ENCODE measurements at regions not wholly inside any gene's neighbourhood (a gene's known extent, or its start where the extent isn't known, plus 50 kb on each side); places are given as distances from the start of the nearest gene placed in this dataset.

DNA sequence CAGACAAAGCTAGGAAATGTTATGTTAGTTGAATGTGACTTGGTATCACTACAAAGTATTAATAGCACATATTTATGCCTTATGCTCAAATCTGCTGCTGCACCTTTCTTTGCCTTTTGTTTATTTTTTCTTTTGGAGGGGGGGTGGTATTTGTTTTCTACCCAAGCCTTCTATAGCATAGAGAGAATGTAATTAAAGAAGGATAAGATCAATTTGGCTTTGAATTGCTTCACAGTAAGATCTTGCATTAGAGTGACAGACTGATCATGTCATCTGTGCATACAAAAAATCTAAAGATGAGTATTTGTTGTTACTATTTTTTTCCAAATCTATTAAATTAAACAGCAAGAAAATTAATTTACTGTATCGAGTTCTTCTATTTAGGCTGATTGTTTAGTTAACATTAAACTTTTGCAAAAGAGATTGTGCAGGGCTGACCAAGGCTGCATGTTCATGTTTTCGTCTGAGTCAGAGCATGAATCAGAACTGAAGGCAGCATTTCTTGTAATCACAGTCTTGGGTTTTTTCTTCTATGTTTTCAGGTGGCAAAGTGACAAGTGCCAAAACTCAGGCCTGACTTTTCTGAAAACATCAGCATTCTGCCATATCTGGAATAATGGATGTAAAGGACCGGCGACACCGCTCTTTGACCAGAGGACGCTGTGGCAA, 1007.1 kb upstream of the WWC1 start:
- no peak overlapping the region for H3K4me3 ChIP-seq
- WGBS, 2 donors, result 76 to 81% methylated on average over 6 of the region's 6 CpGs
- no peaks in the 10 kb centered on the region for H3K9me3 ChIP-seq
- H3K4me1 ChIP-seq, result no peaks in the 10 kb centered on the region
- no peaks in the 10 kb centered on the region for H3K36me3 ChIP-seq (replicated peaks in 1 of 2; ENCODE audit: insufficient read depth in 1 of 2, low read depth in 2 of 2)
- H3K27ac ChIP-seq, result no peak overlapping the region
- ATAC-seq (no peak), DNase-seq (no peak)
- TF ChIP-seq, protein P1, sequence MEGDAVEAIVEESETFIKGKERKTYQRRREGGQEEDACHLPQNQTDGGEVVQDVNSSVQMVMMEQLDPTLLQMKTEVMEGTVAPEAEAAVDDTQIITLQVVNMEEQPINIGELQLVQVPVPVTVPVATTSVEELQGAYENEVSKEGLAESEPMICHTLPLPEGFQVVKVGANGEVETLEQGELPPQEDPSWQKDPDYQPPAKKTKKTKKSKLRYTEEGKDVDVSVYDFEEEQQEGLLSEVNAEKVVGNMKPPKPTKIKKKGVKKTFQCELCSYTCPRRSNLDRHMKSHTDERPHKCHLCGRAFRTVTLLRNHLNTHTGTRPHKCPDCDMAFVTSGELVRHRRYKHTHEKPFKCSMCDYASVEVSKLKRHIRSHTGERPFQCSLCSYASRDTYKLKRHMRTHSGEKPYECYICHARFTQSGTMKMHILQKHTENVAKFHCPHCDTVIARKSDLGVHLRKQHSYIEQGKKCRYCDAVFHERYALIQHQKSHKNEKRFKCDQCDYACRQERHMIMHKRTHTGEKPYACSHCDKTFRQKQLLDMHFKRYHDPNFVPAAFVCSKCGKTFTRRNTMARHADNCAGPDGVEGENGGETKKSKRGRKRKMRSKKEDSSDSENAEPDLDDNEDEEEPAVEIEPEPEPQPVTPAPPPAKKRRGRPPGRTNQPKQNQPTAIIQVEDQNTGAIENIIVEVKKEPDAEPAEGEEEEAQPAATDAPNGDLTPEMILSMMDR (IDR thresholded peaks at IDR 0.05), result no peak
- TF ChIP-seq POLR2A (IDR thresholded peaks at IDR 0.05), result no peak
- no peaks in the 10 kb centered on the region for H3K27me3 ChIP-seq
- intact Hi-C loops (cut with DNase I), result no loop called here

GRCh38 chr5:167285591-167285990, 1005.9 kb upstream of the WWC1 start:
- Histone ChIP-seq H3K27ac (no peak overlapping the region), H3K4me1 (no peaks in the 10 kb centered on the region), H3K4me3 (no peak overlapping the region), H3K27me3 (no peaks in the 10 kb centered on the region), H3K36me3 (replicated peaks in 1 of 2; ENCODE audit: insufficient read depth in 1 of 2, low read depth in 2 of 2) (no peaks in the 10 kb centered on the region), H3K9me3 (no peaks in the 10 kb centered on the region)
- intact Hi-C loops (cut with DNase I), result no loop called here
- no peak for ATAC-seq
- TF ChIP-seq POLR2A (IDR thresholded peaks at IDR 0.05), result no peak
- TF ChIP-seq, protein P1 (IDR thresholded peaks at IDR 0.05), result no peak
- no peak for DNase-seq
- 53 to 70% methylated on average over 5 of the region's 5 CpGs for WGBS, 2 donors

DNA sequence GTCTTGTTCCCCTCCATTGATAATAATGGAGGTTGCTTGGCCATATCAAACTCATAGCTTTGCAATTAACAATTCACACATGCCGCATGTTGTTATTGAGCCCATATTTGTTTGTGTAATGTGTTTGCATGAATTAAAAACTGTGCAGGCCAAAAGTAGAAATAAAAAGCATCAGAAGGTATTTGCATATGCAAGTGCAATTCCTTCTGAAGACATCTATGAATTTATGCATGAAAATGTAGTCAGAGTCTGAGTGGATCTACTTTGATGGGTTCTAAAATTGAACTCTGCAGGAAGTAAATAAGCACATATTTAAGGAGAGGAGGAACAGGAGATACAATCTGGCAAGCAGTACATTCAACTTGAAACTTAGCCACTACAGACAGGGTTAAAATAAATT, 1004.6 kb upstream of the WWC1 start:
- DNase-seq, result no peak
- Histone ChIP-seq H3K4me3 (no peak overlapping the region), H3K4me1 (no peaks in the 10 kb centered on the region), H3K9me3 (no peaks in the 10 kb centered on the region), H3K36me3 (replicated peaks in 1 of 2; ENCODE audit: insufficient read depth in 1 of 2, low read depth in 2 of 2) (no peaks in the 10 kb centered on the region), H3K27me3 (no peaks in the 10 kb centered on the region), H3K27ac (no peak overlapping the region)
- intact Hi-C loops (cut with DNase I), result no loop called here
- TF ChIP-seq, protein P1 (IDR thresholded peaks at IDR 0.05), result no peak
- no peak for TF ChIP-seq POLR2A (IDR thresholded peaks at IDR 0.05)
- ATAC-seq, result no peak
- WGBS, 2 donors, result 96 to 100% methylated on average over 1 of the region's 1 CpG

DNA sequence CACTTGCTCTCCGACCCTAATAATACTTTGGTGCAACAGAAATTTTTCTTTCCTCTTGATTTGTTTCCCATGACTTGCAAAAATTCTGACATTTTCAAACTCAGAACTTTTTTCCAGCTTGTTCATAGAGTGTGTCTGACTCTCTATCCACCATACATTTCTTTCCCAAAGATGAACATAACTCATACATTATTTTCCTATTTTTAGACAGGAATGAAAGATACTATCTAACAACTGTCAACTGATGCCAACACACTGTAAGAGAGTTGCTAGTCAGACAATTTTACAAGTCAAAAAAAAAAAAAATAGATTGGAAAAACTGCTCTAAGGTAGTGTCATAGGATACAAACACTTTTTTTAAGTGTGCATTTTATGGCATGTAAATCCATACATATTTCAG, 1001.0 kb upstream of the WWC1 start:
- H3K9me3 ChIP-seq, result no peaks in the 10 kb centered on the region
- H3K4me3 ChIP-seq, result no peak overlapping the region
- no peak overlapping the region for H3K27ac ChIP-seq
- H3K4me1 ChIP-seq, result no peaks in the 10 kb centered on the region
- H3K36me3 ChIP-seq (replicated peaks in 1 of 2; ENCODE audit: insufficient read depth in 1 of 2, low read depth in 2 of 2), result no peaks in the 10 kb centered on the region
- DNase-seq, result no peak
- no peak for TF ChIP-seq POLR2A (IDR thresholded peaks at IDR 0.05)
- TF ChIP-seq, protein P1 (IDR thresholded peaks at IDR 0.05), result no peak
- WGBS, 2 donors, result 81 to 91% methylated on average over 1 of the region's 1 CpG
- no peak for ATAC-seq
- H3K27me3 ChIP-seq, result no peaks in the 10 kb centered on the region
- intact Hi-C loops (cut with DNase I), result no loop called here
